Thoracic aorta (tissue), 2 donors: ENCODE measurements at regions not wholly inside any gene's neighbourhood (a gene's known extent, or its start where the extent isn't known, plus 50 kb on each side); places are given as distances from the start of the nearest gene placed in this dataset.
"Not testable (repeated sequence)": the region's sequence is repeated elsewhere in the genome, so short reads cannot be mapped to it uniquely, and the experiment has no call there.

Experiments
- ATAC-seq: fragments of 150-250 bp; one replicate; pipeline ENCODE4 v1.8.0; 2017; ENCODE audit warnings: low read depth; ENCODE audit not compliant: insufficient number of reproducible peaks, low FRiP score
- DNase-seq: peaks from one replicate; pipeline ENCODE4 v3.0.0-alpha.2; 2020; ENCODE audit warnings: low spot score
- H3K27ac ChIP-seq, 2 donors: fragments of 200-600 bp; sonication (generic); 1 replicate in 1 of 2; 2 replicates in 1 of 2; pipeline ENCODE4 v1.5.1; 2016; ENCODE audit warnings: mild to moderate bottlenecking in 2 of 2, moderate library complexity in 2 of 2
- H3K27me3 ChIP-seq: fragments of 200-600 bp; sonication (generic); replicated peaks from 2 replicates; pipeline ENCODE4 v1.6.0; 2016; ENCODE audit warnings: mild to moderate bottlenecking; ENCODE audit not compliant: insufficient read depth
- H3K36me3 ChIP-seq: fragments of 200-600 bp; sonication (generic); one replicate; pipeline ENCODE4 v1.5.1; 2016
- H3K4me1 ChIP-seq, 2 donors: fragments of 200-600 bp; sonication (generic); 1 replicate in 1 of 2; 2 replicates in 1 of 2; pipeline versions ENCODE4 v1.5.1 to v1.6.0; 2016; ENCODE audit warnings: low read depth in 2 of 2, mild to moderate bottlenecking in 1 of 2; ENCODE audit not compliant: control insufficient read depth in 1 of 2
- H3K4me3 ChIP-seq: fragments of 200-600 bp; sonication (generic); 2 replicates; pipeline ENCODE4 v1.5.1; 2016; ENCODE audit warnings: mild to moderate bottlenecking
- H3K9me3 ChIP-seq: fragments of 200-600 bp; sonication (generic); 2 replicates; pipeline ENCODE4 v1.5.1; 2016
- CTCF ChIP-seq: fragments of 200-600 bp; sonication (generic); IDR thresholded peaks from one replicate; pipeline ENCODE4 v1.5.1; 2019; ENCODE audit warnings: antibody characterized with exemption

- no peaks in the 10 kb centered on the region for H3K9me3 ChIP-seq
- no peak for DNase-seq
- H3K27me3 ChIP-seq, result no peaks in the 10 kb centered on the region
- no peak for TF ChIP-seq CTCF
- no peak for ATAC-seq
- H3K27ac ChIP-seq, result no peak overlapping the region
- H3K36me3 ChIP-seq, result no peaks in the 10 kb centered on the region
- peaks cover 0 to 7% of the 10 kb centered on the region in 2 donors for H3K4me1 ChIP-seq
- H3K4me3 ChIP-seq, result no peak overlapping the region
Observed at GRCh38 chrX:118231464-118231863, 114.4 kb upstream of the WDR44 start.

DNA sequence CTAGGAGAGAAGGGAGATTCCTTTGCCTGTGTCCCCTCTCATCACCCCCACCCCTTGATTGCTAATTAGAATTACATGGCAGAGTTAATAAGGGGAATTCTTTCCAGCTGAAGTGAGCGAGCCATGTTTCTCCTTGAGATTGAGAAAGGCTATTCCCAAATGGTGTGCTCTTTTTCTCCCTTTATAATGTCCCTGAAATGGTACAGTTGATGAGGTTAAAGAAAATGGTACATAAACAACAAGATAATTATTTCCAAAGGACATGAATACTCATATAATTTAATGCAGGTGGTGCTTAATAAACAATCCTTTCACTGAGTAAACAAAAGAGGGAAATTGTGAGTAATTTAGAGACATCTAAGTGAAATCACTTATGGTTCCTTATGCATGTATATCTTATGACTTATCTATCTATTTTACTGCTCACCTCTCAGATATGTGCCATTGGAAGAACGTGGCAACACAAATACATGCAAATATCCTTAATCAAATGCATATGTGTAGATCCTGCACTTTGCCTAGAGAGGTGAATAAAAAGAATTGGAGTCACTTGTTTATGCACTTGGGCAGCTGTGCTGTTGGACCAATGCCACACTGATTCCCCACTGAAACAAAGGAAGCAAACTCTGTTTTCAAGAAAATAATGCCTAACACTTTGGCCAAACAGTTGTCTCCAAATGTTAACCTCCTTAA lies 106.6 kb upstream of the WDR44 start:
- ATAC-seq, result no peak

DNA sequence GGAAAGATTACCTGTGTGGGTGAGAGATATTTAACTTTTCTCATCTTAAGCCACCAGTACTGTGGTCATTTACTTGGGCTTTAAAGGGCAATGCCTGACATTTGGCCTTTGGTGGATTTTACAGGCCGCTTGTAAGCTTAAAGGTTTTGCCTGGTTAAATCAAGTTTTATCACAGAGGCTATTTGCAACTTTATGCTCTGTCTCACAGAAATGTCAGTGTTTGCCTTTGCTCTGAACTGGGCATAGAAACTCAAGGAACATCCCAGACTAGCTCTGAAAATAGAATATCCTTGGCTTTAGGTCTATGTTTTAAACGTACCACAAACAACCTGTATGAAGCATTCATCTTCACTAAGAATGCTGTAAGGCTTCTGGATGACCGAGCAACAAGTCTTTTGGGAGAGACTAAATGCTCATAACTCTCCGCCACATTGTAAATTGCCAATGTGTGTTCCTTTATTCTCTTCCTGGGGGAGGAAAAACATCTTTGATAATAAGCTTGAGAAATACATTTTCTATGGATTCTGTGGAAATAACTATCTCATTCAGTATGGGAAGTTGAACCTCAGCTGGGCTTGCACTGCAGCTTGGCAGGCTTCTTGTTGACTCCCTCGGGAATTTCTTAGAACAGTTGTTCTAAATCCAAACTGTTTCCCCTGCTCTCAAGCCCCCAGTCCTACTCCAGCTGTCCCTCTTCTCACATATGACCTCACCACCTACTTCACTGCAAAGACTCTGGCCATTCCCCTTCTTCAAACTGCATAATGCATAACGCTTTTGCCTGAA lies 105.8 kb upstream of the WDR44 start:
- Histone ChIP-seq H3K27ac (no peak overlapping the region), H3K9me3 (no peaks in the 10 kb centered on the region), H3K27me3 (no peaks in the 10 kb centered on the region), H3K4me3 (no peak overlapping the region), H3K36me3 (no peaks in the 10 kb centered on the region), H3K4me1 (peaks cover 0 to 13% of the 10 kb centered on the region in 2 donors)
- DNase-seq (no peak), ATAC-seq (no peak)
- TF ChIP-seq CTCF, result no peak

More for the DNA sequence above, 106.6 kb upstream of the WDR44 start:
- Histone ChIP-seq H3K27ac (no peak overlapping the region), H3K4me1 (peaks cover 0 to 13% of the 10 kb centered on the region in 2 donors), H3K9me3 (no peaks in the 10 kb centered on the region), H3K4me3 (no peak overlapping the region), H3K27me3 (no peaks in the 10 kb centered on the region), H3K36me3 (no peaks in the 10 kb centered on the region)
- DNase-seq, result no peak
- no peak for TF ChIP-seq CTCF

GRCh38 chrX:118246961-118247360 lies 98.9 kb upstream of the WDR44 start:
- H3K36me3 ChIP-seq, ATAC-seq, H3K27ac ChIP-seq, DNase-seq, H3K27me3 ChIP-seq, H3K4me1 ChIP-seq, H3K9me3 ChIP-seq, H3K4me3 ChIP-seq: not testable (repeated sequence)

DNA sequence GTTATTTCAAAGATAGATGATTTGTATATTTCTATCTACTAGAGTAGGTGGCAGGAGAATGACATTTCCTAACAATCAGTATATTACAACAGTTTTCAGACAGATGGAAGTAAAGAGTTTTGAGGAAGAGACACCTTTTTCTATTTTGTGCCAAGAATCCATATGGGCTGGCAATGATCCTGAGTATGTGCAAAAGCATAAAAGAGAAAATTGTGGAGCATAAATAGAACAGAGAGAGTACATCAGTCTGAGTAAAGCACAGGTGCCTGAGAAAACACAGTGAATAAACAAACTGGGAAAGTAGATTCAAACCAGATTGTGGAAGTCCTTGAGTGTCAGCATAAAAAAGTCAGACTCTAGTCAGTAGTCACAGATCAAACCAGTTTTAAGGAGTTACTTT lies 96.8 kb upstream of the WDR44 start:
- Histone ChIP-seq H3K27me3 (no peaks in the 10 kb centered on the region), H3K27ac (no peak overlapping the region), H3K9me3 (no peaks in the 10 kb centered on the region), H3K4me1 (no peaks in the 10 kb centered on the region), H3K4me3 (no peak overlapping the region), H3K36me3 (no peaks in the 10 kb centered on the region)
- no peak for ATAC-seq
- no peak for DNase-seq
- TF ChIP-seq CTCF, result no peak
